Body of pancreas (tissue), 4 donors: ENCODE measurements at regions not wholly inside any gene's neighbourhood (a gene's known extent, or its start where the extent isn't known, plus 50 kb on each side); places are given as distances from the start of the nearest gene placed in this dataset.
A peak's percentile ranks its signal among the peaks of the same experiment; 100 is the strongest.

Experiments
- ATAC-seq: fragments of 150-250 bp; one replicate; pipeline ENCODE4 v1.9.1; 2016
- DNase-seq, 4 donors: peaks; one replicate each; pipeline ENCODE4 v3.0.0-alpha.2; 2019
- H3K27ac ChIP-seq, 4 donors: fragments of 200-600 bp; sonication (generic); 1 replicate in 3 of 4; 2 replicates in 1 of 4; pipeline versions ENCODE4 v1.5.1 to v1.6.1; 2016 to 2019; ENCODE audit warnings: mild to moderate bottlenecking in 1 of 4, mixed read lengths in 1 of 4, moderate library complexity in 1 of 4
- H3K27me3 ChIP-seq, 2 donors: fragments of 200-600 bp; sonication (generic); one replicate each; pipeline ENCODE4 v1.6.0; 2016; ENCODE audit warnings: mild to moderate bottlenecking in 1 of 2
- H3K36me3 ChIP-seq, 2 donors: fragments of 200-600 bp; sonication (generic); replicated peaks in 1 of 2; 2 replicates each; pipeline ENCODE4 v1.5.1; 2016; ENCODE audit warnings: low read depth in 2 of 2; ENCODE audit not compliant: insufficient read depth in 1 of 2
- H3K4me1 ChIP-seq: fragments of 200-600 bp; sonication (generic); one replicate; pipeline ENCODE4 v1.6.0; 2016
- H3K4me3 ChIP-seq, 2 donors: fragments of 200-600 bp; sonication (generic); 1 replicate in 1 of 2; 2 replicates in 1 of 2; pipeline ENCODE4 v1.5.1; 2016 to 2019
- H3K9me3 ChIP-seq, 3 donors: fragments of 200-600 bp; sonication (generic); 1 replicate in 2 of 3; 2 replicates in 1 of 3; pipeline ENCODE4 v1.5.1; 2016
- POLR2A ChIP-seq, 3 donors: fragments of 450-650 bp; IDR thresholded peaks; one replicate each; pipeline ENCODE4 v1.6.1; 2016; ENCODE audit warnings: antibody characterized with exemption in 3 of 3, mild to moderate bottlenecking in 2 of 3
- WGBS, 2 donors: methylation state at CpG; one replicate each; pipeline ENCODE4 v1.1.5; 2017; 5-methylcytosine and 5-hydroxymethylcytosine counted together
- intact Hi-C: fragments of 100-400 bp; cut with DNase I; formaldehyde crosslinking; loops from one replicate; pipeline ENCODE4 v1.15.1; 2023
- TF ChIP-seq, protein P1 (sequence below), 7 experiments: fragments of 450-650 bp in 4 of 7; fragments of 200-600 bp in 3 of 7; sonication (generic) in 3 of 7; IDR thresholded peaks; one replicate each; pipeline ENCODE4 v1.5.1; 2016 to 2019; ENCODE audit warnings: antibody characterized with exemption in 7 of 7

DNA sequence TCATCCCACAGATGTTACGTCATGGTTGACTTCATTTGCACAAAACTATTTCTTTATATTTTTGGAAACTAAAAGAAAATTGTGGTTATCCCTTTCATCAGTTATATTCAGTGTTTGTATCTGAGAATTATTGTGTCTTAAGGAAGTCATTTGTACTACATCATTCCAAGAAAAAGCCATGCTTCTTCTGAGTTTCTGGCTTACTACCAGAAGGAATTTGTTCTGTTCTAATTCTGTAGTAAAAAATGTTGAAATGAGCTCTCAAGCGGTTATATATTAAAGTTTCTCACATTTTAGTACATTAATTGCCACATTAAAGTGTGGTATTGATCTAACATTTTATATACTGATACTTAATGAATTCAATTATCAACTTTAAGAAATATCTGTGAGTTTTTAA is 1844.5 kb downstream of the PCDH7 start:
- Histone ChIP-seq H3K27me3 (no peaks in the 10 kb centered on the region), H3K4me3 (no peak overlapping the region), H3K36me3 (no peaks in the 10 kb centered on the region), H3K9me3 (no peaks in the 10 kb centered on the region), H3K27ac (no peak overlapping the region), H3K4me1 (no peaks in the 10 kb centered on the region)
- 76 to 80% methylated on average over 2 of the region's 2 CpGs for WGBS, 2 donors
- TF ChIP-seq POLR2A (IDR thresholded peaks at IDR 0.05), result no peak
- TF ChIP-seq, protein P1, sequence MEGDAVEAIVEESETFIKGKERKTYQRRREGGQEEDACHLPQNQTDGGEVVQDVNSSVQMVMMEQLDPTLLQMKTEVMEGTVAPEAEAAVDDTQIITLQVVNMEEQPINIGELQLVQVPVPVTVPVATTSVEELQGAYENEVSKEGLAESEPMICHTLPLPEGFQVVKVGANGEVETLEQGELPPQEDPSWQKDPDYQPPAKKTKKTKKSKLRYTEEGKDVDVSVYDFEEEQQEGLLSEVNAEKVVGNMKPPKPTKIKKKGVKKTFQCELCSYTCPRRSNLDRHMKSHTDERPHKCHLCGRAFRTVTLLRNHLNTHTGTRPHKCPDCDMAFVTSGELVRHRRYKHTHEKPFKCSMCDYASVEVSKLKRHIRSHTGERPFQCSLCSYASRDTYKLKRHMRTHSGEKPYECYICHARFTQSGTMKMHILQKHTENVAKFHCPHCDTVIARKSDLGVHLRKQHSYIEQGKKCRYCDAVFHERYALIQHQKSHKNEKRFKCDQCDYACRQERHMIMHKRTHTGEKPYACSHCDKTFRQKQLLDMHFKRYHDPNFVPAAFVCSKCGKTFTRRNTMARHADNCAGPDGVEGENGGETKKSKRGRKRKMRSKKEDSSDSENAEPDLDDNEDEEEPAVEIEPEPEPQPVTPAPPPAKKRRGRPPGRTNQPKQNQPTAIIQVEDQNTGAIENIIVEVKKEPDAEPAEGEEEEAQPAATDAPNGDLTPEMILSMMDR (IDR thresholded peaks at IDR 0.05), result no peak
- intact Hi-C loops, result no loop called here
- no peak for DNase-seq
- ATAC-seq, result no peak

DNA sequence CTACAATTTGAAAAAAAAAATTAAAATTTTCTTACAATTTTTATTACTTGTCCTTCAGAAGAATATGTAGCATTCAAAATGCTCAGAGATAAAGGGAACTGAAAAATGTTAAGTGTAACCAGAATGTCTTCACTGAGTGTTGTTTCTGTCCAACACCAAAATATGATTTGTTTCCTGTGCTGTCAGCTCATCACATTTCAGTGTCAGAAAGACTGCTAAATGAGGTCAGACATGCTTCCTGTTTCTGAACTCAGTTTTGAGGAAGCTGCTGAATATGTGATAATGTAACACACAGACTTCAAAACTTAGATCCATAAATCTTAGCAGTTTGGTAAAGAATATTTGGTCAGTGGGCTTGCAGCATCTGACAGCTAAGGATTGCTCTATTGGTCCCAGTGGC is 1849.7 kb downstream of the PCDH7 start:
- Histone ChIP-seq H3K27ac (no peak overlapping the region), H3K36me3 (no peaks in the 10 kb centered on the region), H3K4me3 (no peak overlapping the region), H3K9me3 (no peaks in the 10 kb centered on the region), H3K4me1 (no peaks in the 10 kb centered on the region), H3K27me3 (no peaks in the 10 kb centered on the region)
- intact Hi-C loops, result no loop called here
- TF ChIP-seq POLR2A (IDR thresholded peaks at IDR 0.05), result no peak
- TF ChIP-seq, protein P1 (IDR thresholded peaks at IDR 0.05), result no peak
- peak in 1 of 4 donors; percentile 2 for DNase-seq
- no peak for ATAC-seq

DNA sequence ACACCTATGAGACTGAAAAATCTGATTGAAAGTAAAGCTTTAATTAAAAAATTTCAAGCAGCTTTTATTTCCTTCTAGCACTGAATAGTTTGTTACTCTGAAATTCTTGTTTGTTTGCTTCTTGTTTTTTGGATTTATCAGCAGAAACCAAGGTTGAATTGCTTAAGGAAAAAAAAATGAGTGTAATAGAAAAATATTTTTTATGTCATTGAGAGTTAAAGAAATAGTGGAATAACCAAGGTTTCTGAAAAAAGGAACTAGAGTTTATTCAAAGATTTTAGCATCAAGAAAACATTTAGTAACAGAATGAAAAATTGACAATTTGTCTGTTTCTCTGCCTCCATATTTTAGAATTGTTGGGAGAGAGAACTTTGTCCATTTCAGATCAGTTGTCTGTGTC is 1852.2 kb downstream of the PCDH7 start:
- no peak for DNase-seq
- Histone ChIP-seq H3K4me3 (no peak overlapping the region), H3K9me3 (no peaks in the 10 kb centered on the region), H3K27me3 (no peaks in the 10 kb centered on the region), H3K36me3 (no peaks in the 10 kb centered on the region), H3K27ac (no peak overlapping the region), H3K4me1 (no peaks in the 10 kb centered on the region)
- no peak for TF ChIP-seq POLR2A (IDR thresholded peaks at IDR 0.05)
- TF ChIP-seq, protein P1 (IDR thresholded peaks at IDR 0.05), result no peak
- intact Hi-C loops, result no loop called here
- no peak for ATAC-seq

DNA sequence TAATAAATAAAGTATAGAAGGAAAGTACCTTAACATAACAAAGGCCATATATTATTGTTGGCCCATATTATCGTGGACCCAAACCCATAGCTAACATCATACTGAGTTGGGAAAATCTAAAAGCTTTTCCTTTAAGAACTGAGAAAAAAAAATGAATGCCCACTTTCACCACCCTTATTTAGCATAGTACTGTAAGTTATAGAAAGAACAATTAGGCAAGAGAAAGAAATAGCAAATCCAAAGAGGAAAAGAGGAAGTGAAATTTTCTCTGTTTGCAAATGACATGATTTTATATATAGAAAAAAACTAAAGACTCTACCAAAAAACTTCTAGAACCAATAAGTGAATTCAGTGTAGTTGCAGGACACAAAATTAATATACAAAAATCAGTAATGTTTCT is 1854.6 kb downstream of the PCDH7 start:
- H3K36me3 ChIP-seq, result no peaks in the 10 kb centered on the region
- H3K27me3 ChIP-seq, result no peaks in the 10 kb centered on the region
- TF ChIP-seq, protein P1 (IDR thresholded peaks at IDR 0.05), result no peak
- H3K9me3 ChIP-seq, result no peaks in the 10 kb centered on the region
- no peak overlapping the region for H3K4me3 ChIP-seq
- H3K27ac ChIP-seq, result no peak overlapping the region
- ATAC-seq (no peak), DNase-seq (no peak)
- 74 to 90% methylated on average over 1 of the region's 1 CpG for WGBS, 2 donors
- intact Hi-C loops, result no loop called here
- no peaks in the 10 kb centered on the region for H3K4me1 ChIP-seq

DNA sequence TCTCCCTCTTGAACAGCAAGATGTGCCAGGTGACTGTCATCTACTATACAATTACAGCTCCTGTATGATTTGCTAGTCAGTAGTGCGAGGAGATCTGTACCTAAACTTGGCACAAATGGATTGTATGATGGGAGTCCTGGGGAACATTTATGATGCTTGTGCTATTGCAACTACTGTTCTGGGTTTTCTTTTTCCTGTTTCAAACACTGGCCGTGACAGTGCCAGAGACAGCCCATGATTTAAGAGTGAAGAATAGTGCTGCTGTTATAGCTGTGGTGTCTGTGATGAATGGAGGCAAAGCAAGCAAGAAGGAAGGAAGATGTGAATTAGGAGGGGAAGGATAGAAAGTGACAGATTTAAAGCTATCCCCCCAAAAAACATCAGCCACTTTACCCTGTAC is 1868.9 kb downstream of the PCDH7 start:
- no peak for ATAC-seq
- Histone ChIP-seq H3K36me3 (no peaks in the 10 kb centered on the region), H3K9me3 (no peaks in the 10 kb centered on the region), H3K4me1 (no peaks in the 10 kb centered on the region), H3K27me3 (no peaks in the 10 kb centered on the region), H3K4me3 (no peak overlapping the region), H3K27ac (no peak overlapping the region)
- TF ChIP-seq, protein P1 (IDR thresholded peaks at IDR 0.05), result no peak
- no peak for TF ChIP-seq POLR2A (IDR thresholded peaks at IDR 0.05)
- WGBS, 2 donors, result 42 to 43% methylated on average over 2 of the region's 2 CpGs
- DNase-seq, result no peak
- intact Hi-C loops, result no loop called here
